GM19023 (cell line): ENCODE measurements at regions not wholly inside any gene's neighbourhood (a gene's known extent, or its start where the extent isn't known, plus 50 kb on each side); places are given as distances from the start of the nearest gene placed in this dataset.

Source experiments
- ATAC-seq: cut with Tn5 transposase; IDR thresholded peaks from one replicate; pipeline ENCODE4 v1.9.1; 2021; ENCODE audit warnings: mild to moderate bottlenecking, moderate library complexity; ENCODE audit not compliant: unreplicated experiment

DNA sequence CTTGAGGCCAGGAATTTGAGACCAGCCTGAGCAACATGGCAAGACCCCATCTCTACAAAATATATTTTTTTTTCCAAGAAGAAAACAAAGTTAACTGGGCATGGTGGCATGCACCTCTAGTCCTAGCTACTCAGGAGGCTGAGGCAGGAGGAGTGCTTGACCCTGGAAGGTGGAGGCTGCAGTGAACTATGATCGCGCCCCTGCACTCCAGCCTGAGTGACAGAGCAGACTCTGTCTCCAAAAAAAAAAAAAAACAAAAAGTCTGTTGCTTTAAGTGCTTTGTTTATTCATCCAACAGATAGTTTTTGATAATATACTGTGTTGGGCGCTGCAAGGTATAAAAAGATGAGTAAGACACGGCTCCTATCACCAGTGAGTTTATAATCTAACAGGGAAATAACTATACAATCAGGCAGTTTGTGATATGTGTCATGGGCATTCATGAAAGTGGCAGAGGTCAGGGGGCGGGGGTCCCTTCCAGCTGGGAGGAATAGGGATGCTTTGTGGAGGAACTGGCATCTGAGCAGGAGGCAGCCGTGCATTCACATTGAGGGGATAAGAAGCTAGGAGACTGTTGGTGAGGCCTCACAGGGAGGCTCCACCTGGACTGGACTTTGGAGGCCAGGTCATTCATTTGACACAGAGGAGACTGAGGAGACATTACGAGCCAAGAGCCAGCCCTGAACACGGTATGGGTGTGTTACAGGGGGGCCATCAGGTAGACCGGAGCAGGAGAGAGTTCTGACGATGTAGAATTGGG lies 67.3 kb upstream of the ERRFI1 start:
- no peak for ATAC-seq

GRCh38 chr1:8092657-8093056 lies 66.5 kb upstream of the ERRFI1 start:
- no peak for ATAC-seq

- ATAC-seq, result no peak
Observed at GRCh38 chr1:8091691-8092090, 65.6 kb upstream of the ERRFI1 start.

DNA sequence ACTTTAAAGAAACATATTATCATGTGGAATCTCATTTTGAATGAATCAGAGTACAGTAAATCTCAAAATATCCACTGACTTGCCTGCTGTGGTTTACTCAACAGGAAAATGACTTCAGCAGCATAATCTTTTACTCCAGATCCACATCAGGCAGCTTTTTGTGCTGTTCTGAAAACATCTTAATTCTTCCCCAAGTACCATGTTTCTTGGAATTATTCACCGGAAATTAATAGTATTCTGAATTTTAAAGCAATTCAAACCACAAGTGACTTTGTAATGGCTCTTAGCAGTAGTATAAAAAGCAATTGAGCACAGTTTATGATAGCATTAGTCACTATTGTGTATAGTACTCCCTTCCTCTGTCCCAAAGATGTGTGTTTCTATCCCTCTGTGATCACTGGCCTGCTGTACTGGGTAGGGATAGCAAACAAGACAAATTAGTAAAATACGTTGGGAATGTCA lies 64.2 kb upstream of the ERRFI1 start:
- ATAC-seq, result no peak

GRCh38 chr1:8089535-8090228 lies 63.6 kb upstream of the ERRFI1 start:
- no peak for ATAC-seq

DNA sequence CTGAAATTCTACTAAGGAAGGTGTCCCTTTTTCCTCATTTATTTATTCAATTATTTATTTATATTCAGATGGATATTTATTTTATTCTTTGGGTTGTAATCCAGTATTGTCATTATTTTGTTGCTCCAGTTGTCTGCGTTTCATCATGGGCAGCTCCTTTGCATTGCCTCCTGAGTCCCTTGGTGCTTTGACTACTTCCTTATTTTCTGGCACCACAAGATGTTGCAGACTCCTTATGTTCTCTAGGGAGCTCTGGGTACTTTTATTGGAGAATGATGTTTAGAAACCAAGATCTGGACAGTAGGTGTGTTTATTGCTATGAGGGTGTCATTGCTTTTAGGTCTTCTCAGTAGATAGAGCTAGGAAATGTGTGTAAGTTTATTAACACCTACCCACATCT lies 59.9 kb upstream of the ERRFI1 start:
- ATAC-seq, result no peak

DNA sequence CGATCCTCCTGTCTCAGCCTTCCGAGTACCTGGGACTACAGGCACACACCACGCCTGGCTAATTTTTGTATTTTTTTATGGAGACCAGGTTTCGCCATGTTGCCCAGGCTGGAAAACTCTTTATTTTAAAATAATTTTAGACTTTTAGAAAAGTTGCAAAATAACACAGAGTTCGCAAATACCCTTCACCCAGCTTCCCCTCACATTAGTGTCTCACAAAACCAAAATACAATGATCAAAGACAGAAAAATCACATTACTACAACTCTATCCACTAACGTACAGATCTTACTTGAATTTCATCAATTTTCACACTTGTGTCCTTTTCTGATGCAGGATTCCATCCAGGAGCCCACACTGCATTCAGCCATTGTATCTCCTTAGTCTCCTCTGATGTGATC lies 58.8 kb upstream of the ERRFI1 start:
- no peak for ATAC-seq

GRCh38 chr1:8083739-8084484 lies 57.8 kb upstream of the ERRFI1 start:
- no peak for ATAC-seq

- no peak for ATAC-seq
Observed at GRCh38 chr1:8082945-8083344, 56.8 kb upstream of the ERRFI1 start.

DNA sequence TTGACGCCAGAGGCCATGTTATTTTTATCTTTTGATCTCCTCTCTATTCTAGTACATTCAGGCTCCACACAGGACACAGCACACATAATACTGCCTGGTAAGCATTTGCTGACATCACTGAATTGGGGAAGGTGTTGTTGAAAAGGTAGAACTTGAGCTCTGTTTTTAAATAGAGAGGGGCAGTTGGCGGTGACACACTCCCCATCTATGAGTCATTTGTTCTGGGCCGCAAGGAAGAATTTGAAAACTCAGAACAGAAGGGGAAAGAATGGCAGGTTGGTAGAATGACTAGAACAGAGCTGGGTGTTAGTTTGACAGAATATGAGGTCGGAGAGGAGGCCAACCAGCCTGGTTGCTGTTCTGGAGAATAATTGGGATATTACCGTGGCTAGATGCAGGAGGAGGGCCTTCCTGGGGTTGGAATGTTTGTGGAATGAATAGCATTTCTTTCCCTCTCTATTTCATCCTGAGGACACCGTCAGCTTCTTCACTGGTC lies 52.1 kb upstream of the ERRFI1 start:
- no peak for ATAC-seq

- ATAC-seq, result no peak
Observed at GRCh38 chr1:8077602-8078001, 51.5 kb upstream of the ERRFI1 start.

- no peak for ATAC-seq
Observed at GRCh38 chr1:8077120-8077573, 51.0 kb upstream of the ERRFI1 start.

DNA sequence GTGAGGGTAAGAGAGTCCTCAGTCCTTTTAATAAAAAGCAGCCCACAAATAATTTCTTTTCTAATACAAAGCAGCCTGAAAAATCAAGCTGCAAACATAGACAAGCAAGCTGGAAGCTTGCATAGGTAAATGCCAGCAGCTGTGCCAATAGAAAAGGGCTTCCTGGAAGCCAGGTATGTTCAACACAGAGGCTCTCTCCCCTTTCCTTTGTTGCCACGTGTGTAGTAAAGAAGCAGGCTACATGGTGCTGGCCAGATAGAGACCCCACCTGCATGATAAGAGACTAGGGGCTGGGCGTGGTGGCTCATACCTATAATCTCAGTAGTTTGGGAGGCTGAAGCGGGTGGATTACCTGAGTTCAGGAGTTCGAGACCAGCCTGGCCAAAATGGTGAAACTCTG lies 50.1 kb upstream of the ERRFI1 start:
- ATAC-seq, result no peak
